CD14-positive monocyte (primary cell): ENCODE measurements at regions not wholly inside any gene's neighbourhood (a gene's known extent, or its start where the extent isn't known, plus 50 kb on each side); places are given as distances from the start of the nearest gene placed in this dataset.

Experiments used
- DNase-seq, 3 donors: peaks; one replicate each; pipeline ENCODE4 v3.0.0-alpha.2; 2011 to 2022
- H2AFZ ChIP-seq: 2 replicates; pipeline ENCODE4 v1.6.0; 2012; ENCODE audit warnings: mild to moderate bottlenecking, low read depth, low read length, inconsistent platforms; ENCODE audit not compliant: insufficient read depth, poor library complexity, severe bottlenecking
- H3K27ac ChIP-seq, 2 donors: 1 replicate in 1 of 2; 2 replicates in 1 of 2; pipeline ENCODE4 v1.5.1; 2012 to 2013; ENCODE audit warnings: low read length in 2 of 2, control low read depth in 1 of 2, inconsistent platforms in 1 of 2, low read depth in 1 of 2, mild to moderate bottlenecking in 1 of 2
- H3K27me3 ChIP-seq, 2 donors: one replicate each; pipeline versions ENCODE4 v1.6.0 to v1.6.1; 2011 to 2013; ENCODE audit warnings: low read length in 2 of 2; ENCODE audit not compliant: control insufficient read depth in 2 of 2, insufficient read depth in 2 of 2
- H3K36me3 ChIP-seq, 2 donors: replicated peaks in 1 of 2; 1 replicate in 1 of 2; 2 replicates in 1 of 2; pipeline versions ENCODE4 v1.5.1 to v1.6.1; 2012 to 2013; ENCODE audit warnings: low read length in 2 of 2, control low read depth in 1 of 2, inconsistent platforms in 1 of 2, mild to moderate bottlenecking in 1 of 2; ENCODE audit not compliant: insufficient read depth in 2 of 2, control insufficient read depth in 1 of 2
- H3K4me1 ChIP-seq, 2 donors: 1 replicate in 1 of 2; 2 replicates in 1 of 2; pipeline versions ENCODE4 v1.5.1 to v1.6.1; 2012 to 2013; ENCODE audit warnings: low read length in 2 of 2, control low read depth in 1 of 2, inconsistent platforms in 1 of 2, mild to moderate bottlenecking in 1 of 2, moderate library complexity in 1 of 2; ENCODE audit not compliant: insufficient read depth in 2 of 2, control insufficient read depth in 1 of 2
- H3K4me2 ChIP-seq: replicated peaks from 2 replicates; pipeline ENCODE3; 2012; ENCODE audit warnings: low read length, moderate library complexity, mild to moderate bottlenecking; ENCODE audit not compliant: poor library complexity, severe bottlenecking; ENCODE audit errors: extremely low read depth
- H3K4me3 ChIP-seq, 3 experiments: fragments of 200-600 bp in 1 of 3; sonication (generic) in 1 of 3; replicated peaks in 1 of 3; 1 replicate in 2 of 3; 2 replicates in 1 of 3; pipeline ENCODE4 v1.5.1; 2011 to 2013; ENCODE audit warnings: low read length in 3 of 3, mild to moderate bottlenecking in 3 of 3, control low read depth in 2 of 3, low read depth in 2 of 3, inconsistent platforms in 1 of 3, moderate library complexity in 1 of 3
- H3K79me2 ChIP-seq: 2 replicates; pipeline ENCODE4 v1.6.0; 2012; ENCODE audit warnings: mild to moderate bottlenecking, control low read depth, inconsistent platforms, low read length, moderate library complexity; ENCODE audit not compliant: insufficient read depth
- H3K9ac ChIP-seq: 2 replicates; pipeline ENCODE4 v1.6.0; 2017; ENCODE audit warnings: low read length, mild to moderate bottlenecking; ENCODE audit not compliant: insufficient read depth, poor library complexity, severe bottlenecking
- H3K9me3 ChIP-seq, 2 donors: replicated peaks in 1 of 2; 1 replicate in 1 of 2; 2 replicates in 1 of 2; pipeline versions ENCODE4 v1.5.1 to v1.6.1; 2012 to 2013; ENCODE audit warnings: low read length in 2 of 2, control low read depth in 1 of 2; ENCODE audit not compliant: control insufficient read depth in 1 of 2, insufficient read depth in 1 of 2
- H4K20me1 ChIP-seq: 2 replicates; pipeline ENCODE4 v1.6.0; 2012; ENCODE audit warnings: mild to moderate bottlenecking, low read length, control low read depth, moderate library complexity; ENCODE audit not compliant: insufficient read depth
- H3K27ac Mint-ChIP-seq, 7 donors: one replicate each; pipeline ENCODE4 v1.8.0; 2020; ENCODE audit warnings: mild to moderate bottlenecking in 7 of 7, mixed read lengths in 7 of 7, moderate library complexity in 6 of 7, inconsistent platforms in 2 of 7
- H3K27me3 Mint-ChIP-seq, 3 donors: one replicate each; pipeline ENCODE4 v1.8.0; 2021 to 2022; ENCODE audit warnings: low read depth in 3 of 3, mild to moderate bottlenecking in 3 of 3, mixed read lengths in 3 of 3, moderate library complexity in 3 of 3, inconsistent platforms in 1 of 3
- H3K36me3 Mint-ChIP-seq, 2 donors: one replicate each; pipeline ENCODE4 v1.8.0; 2020; ENCODE audit warnings: mixed read lengths in 2 of 2, inconsistent platforms in 1 of 2, mild to moderate bottlenecking in 1 of 2
- H3K4me1 Mint-ChIP-seq: one replicate; pipeline ENCODE4 v1.8.0; 2020; ENCODE audit warnings: mild to moderate bottlenecking, mixed read lengths
- H3K4me3 Mint-ChIP-seq, 2 donors: one replicate each; pipeline ENCODE4 v1.8.0; 2020; ENCODE audit warnings: mild to moderate bottlenecking in 2 of 2, mixed read lengths in 2 of 2, moderate library complexity in 1 of 2
- H3K9me3 Mint-ChIP-seq, 7 donors: one replicate each; pipeline ENCODE4 v1.8.0; 2020 to 2022; ENCODE audit warnings: mixed read lengths in 7 of 7, mild to moderate bottlenecking in 6 of 7, moderate library complexity in 6 of 7, inconsistent platforms in 2 of 7
- WGBS: methylation state at CpG from one replicate; pipeline ENCODE4 v1.1.5; 2013; ENCODE audit warnings: missing lambda C conversion rate; ENCODE audit not compliant: insufficient coverage; 5-methylcytosine and 5-hydroxymethylcytosine counted together
- intact Hi-C, 2 donors: fragments of 100-400 bp; cut with micrococcal nuclease; formaldehyde crosslinking; loops; one replicate each; pipeline versions ENCODE4 v1.15.0 to v1.15.1; 2023
- TF ChIP-seq, protein P1 (sequence below): fragments of 200-600 bp; IDR thresholded peaks from one replicate; pipeline ENCODE4 v1.8.0; 2022; ENCODE audit warnings: antibody characterized with exemption, mild to moderate bottlenecking

- Mint-ChIP-seq H3K27ac (peak overlapping the region; percentile 23 to 95 (median 85)), H3K36me3 (peaks cover 3 to 6% of the 10 kb centered on the region in 2 donors), H3K4me3 (peak overlapping the region; percentile 44 to 71), H3K9me3 (peaks cover 11 to 24% (median 17%) of the 10 kb centered on the region in 7 donors), H3K27me3 (peaks cover 0 to 5% (median 3%) of the 10 kb centered on the region in 3 donors), H3K4me1 (peaks cover 22% of the 10 kb centered on the region)
- Histone ChIP-seq H3K27me3 (no peaks in the 10 kb centered on the region), H3K79me2 (no peaks in the 10 kb centered on the region), H4K20me1 (no peaks in the 10 kb centered on the region), H3K4me2 (peak overlapping the region; percentile 58), H3K9ac (peak overlapping the region; percentile 33), H3K36me3 (no peaks in the 10 kb centered on the region), H3K27ac (peak overlapping the region; percentile 59 to 69), H3K4me3 (peak overlapping the region in 2 of 3 experiments; percentile 14 to 46), H2AFZ (peak overlapping the region; percentile 32), H3K4me1 (peaks cover 14 to 17% of the 10 kb centered on the region in 2 donors), H3K9me3 (peaks cover 7 to 13% of the 10 kb centered on the region in 2 donors)
- intact Hi-C loops: loop anchor here in 1 of 2 donors (10.0 kb wide), 3 partner anchors 57 to 637 kb away; no protein-coding TSS in a partner anchor
- peak; percentile 14 to 81 (median 39) for DNase-seq
- 17% methylated on average over 8 of the region's 14 CpGs for WGBS
- TF ChIP-seq, protein P1, sequence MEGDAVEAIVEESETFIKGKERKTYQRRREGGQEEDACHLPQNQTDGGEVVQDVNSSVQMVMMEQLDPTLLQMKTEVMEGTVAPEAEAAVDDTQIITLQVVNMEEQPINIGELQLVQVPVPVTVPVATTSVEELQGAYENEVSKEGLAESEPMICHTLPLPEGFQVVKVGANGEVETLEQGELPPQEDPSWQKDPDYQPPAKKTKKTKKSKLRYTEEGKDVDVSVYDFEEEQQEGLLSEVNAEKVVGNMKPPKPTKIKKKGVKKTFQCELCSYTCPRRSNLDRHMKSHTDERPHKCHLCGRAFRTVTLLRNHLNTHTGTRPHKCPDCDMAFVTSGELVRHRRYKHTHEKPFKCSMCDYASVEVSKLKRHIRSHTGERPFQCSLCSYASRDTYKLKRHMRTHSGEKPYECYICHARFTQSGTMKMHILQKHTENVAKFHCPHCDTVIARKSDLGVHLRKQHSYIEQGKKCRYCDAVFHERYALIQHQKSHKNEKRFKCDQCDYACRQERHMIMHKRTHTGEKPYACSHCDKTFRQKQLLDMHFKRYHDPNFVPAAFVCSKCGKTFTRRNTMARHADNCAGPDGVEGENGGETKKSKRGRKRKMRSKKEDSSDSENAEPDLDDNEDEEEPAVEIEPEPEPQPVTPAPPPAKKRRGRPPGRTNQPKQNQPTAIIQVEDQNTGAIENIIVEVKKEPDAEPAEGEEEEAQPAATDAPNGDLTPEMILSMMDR: no peak
These were observed 336.7 kb upstream of the KLF6 start for GRCh38 chr10:4121502-4122380.

- Mint-ChIP-seq H3K4me3 (no peak overlapping the region), H3K36me3 (peaks cover 0 to 3% of the 10 kb centered on the region in 2 donors), H3K4me1 (peaks cover 22% of the 10 kb centered on the region), H3K9me3 (peaks cover 5 to 18% (median 11%) of the 10 kb centered on the region in 7 donors), H3K27me3 (peaks cover 0 to 5% (median 3%) of the 10 kb centered on the region in 3 donors), H3K27ac (peak overlapping the region in 5 of 7 donors; percentile 18 to 68 (median 59))
- TF ChIP-seq, protein P1: no peak
- Histone ChIP-seq H3K27me3 (no peaks in the 10 kb centered on the region), H3K36me3 (no peaks in the 10 kb centered on the region), H2AFZ (no peak overlapping the region), H3K4me3 (no peak overlapping the region), H3K4me1 (peaks cover 14 to 17% of the 10 kb centered on the region in 2 donors), H3K79me2 (no peaks in the 10 kb centered on the region), H3K4me2 (no peak overlapping the region), H3K9ac (no peak overlapping the region), H3K27ac (no peak overlapping the region), H4K20me1 (no peaks in the 10 kb centered on the region), H3K9me3 (peaks cover 6 to 7% of the 10 kb centered on the region in 2 donors)
- DNase-seq: peak in 2 of 3 donors; percentile 41 to 79
- no CpG with 5 or more reads among the region's 5 CpGs for WGBS
- intact Hi-C loops: loop anchor here in 1 of 2 donors (10.0 kb wide), 3 partner anchors 55 to 635 kb away; no protein-coding TSS in a partner anchor
These were observed 335.3 kb upstream of the KLF6 start for GRCh38 chr10:4120096-4120853.
